K562 (cell line): ENCODE measurements at regions not wholly inside any gene's neighbourhood (a gene's known extent, or its start where the extent isn't known, plus 50 kb on each side); places are given as distances from the start of the nearest gene placed in this dataset.

Experiments used
- ATAC-seq: fragments of 200-7000 bp; cut with Tn5 transposase; 3 replicates; pipeline ENCODE4 v1.9.1; 2020; ENCODE audit warnings: moderate library complexity
- BruUV-seq: library from RNA; stranded (reverse); fragments of 400-500 nt; replicated peaks from 2 replicates; lab custom pipeline; 2021; lab: Mats Ljungman, UMichigan
- CTCF ChIA-PET: fragments of 300-600 bp; formaldehyde crosslinking; extraction: SDS; loops from one replicate; lab custom pipeline; 2021; ENCODE audit warnings: low intra/inter-chr PET ratio; lab: Yijun Ruan, JAX
- POLR2A ChIA-PET: fragments of 300-600, 350-650 bp; sonication (Branson Sonifier 250); formaldehyde crosslinking; extraction: SDS; loops from one replicate; lab custom pipeline; 2021; ENCODE audit warnings: antibody characterized with exemption, inconsistent platforms; lab: Yijun Ruan, JAX
- DNase-seq, 4 experiments: peaks; one replicate each; pipeline versions ENCODE4 v3.0.0 to v3.0.0-alpha.2; 2011 to 2018; ENCODE audit warnings: low spot score in 3 of 4, mixed read lengths in 3 of 4; ENCODE audit errors: extremely low read depth in 1 of 4
- FAIRE-seq: peaks from 2 replicates; lab custom pipeline; 2011; peaks lifted over from hg19 to GRCh38; lab: Jason Lieb, UNC
- H2AFZ ChIP-seq: 2 replicates; pipeline ENCODE4 v1.6.0; 2011; ENCODE audit warnings: low read depth, low read length, control low read depth, inconsistent platforms
- H3K27ac ChIP-seq: fragments of 200-600 bp; 3 replicates; pipeline ENCODE4 v1.8.0; 2011; ENCODE audit warnings: low read depth, mild to moderate bottlenecking, control low read depth, inconsistent platforms, low read length, moderate library complexity, mixed read lengths; ENCODE audit errors: extremely low read depth
- H3K27me3 ChIP-seq, 2 experiments: fragments of 300-600 bp in 1 of 2; 2 replicates in 1 of 2; 3 replicates in 1 of 2; pipeline versions ENCODE4 v1.6.0 to v1.8.0; 2011; ENCODE audit warnings: inconsistent platforms in 2 of 2, low read length in 2 of 2, mild to moderate bottlenecking in 1 of 2, mixed read lengths in 1 of 2, moderate library complexity in 1 of 2; ENCODE audit not compliant: control insufficient read depth in 2 of 2, insufficient read depth in 2 of 2
- H3K36me3 ChIP-seq: fragments of 300-600 bp; 3 replicates; pipeline ENCODE4 v1.8.0; 2011; ENCODE audit warnings: mild to moderate bottlenecking, low read length, inconsistent platforms; ENCODE audit not compliant: control insufficient read depth, insufficient read depth
- H3K4me1 ChIP-seq, 2 experiments: fragments of 200-600 bp in 1 of 2; replicated peaks in 1 of 2; 2 replicates in 1 of 2; 3 replicates in 1 of 2; pipeline versions ENCODE4 v1.5.1 to v1.8.0; 2011; ENCODE audit warnings: inconsistent platforms in 2 of 2, low read length in 2 of 2, mild to moderate bottlenecking in 1 of 2, mixed read lengths in 1 of 2, moderate library complexity in 1 of 2; ENCODE audit not compliant: control insufficient read depth in 2 of 2, insufficient read depth in 2 of 2
- H3K4me2 ChIP-seq: 2 replicates; pipeline ENCODE4 v1.6.1; 2011; ENCODE audit warnings: low read length, control low read depth, inconsistent platforms, mixed read lengths; ENCODE audit not compliant: insufficient read depth
- H3K4me3 ChIP-seq: fragments of 200-600 bp; sonication (generic), shearing (Covaris generic); 2 replicates; pipeline ENCODE4 v1.5.1; 2016; ENCODE audit warnings: control low read depth, inconsistent platforms
- H3K79me2 ChIP-seq: fragments of 200-600 bp; 3 replicates; pipeline ENCODE4 v1.8.0; 2011; ENCODE audit warnings: low read length, inconsistent platforms; ENCODE audit not compliant: control insufficient read depth, insufficient read depth
- H3K9ac ChIP-seq, 2 experiments: 2 replicates each; pipeline versions ENCODE4 v1.6.0 to v1.6.1; 2011; ENCODE audit warnings: low read depth in 2 of 2, low read length in 2 of 2, control low read depth in 1 of 2, inconsistent platforms in 1 of 2, mild to moderate bottlenecking in 1 of 2, mixed read lengths in 1 of 2; ENCODE audit not compliant: insufficient read depth in 1 of 2
- H3K9me1 ChIP-seq: one replicate; pipeline ENCODE4 v1.6.0; 2011; ENCODE audit warnings: inconsistent platforms, mild to moderate bottlenecking, low read length, moderate library complexity; ENCODE audit not compliant: control insufficient read depth, insufficient read depth
- H3K9me3 ChIP-seq: replicated peaks from 2 replicates; pipeline ENCODE4 v1.5.1; 2011; ENCODE audit warnings: low read depth, low read length, inconsistent platforms; ENCODE audit not compliant: control insufficient read depth, insufficient read depth
- H4K20me1 ChIP-seq: replicated peaks from 2 replicates; pipeline ENCODE4 v1.6.1; 2011; ENCODE audit warnings: low read length, inconsistent platforms, mixed read lengths; ENCODE audit not compliant: control insufficient read depth, insufficient read depth
- BMI1 ChIP-seq: fragments of 150-350 bp; IDR thresholded peaks from 2 replicates; pipeline ENCODE4 v1.6.1; 2014; ENCODE audit warnings: low read length
- HINFP ChIP-seq: fragments of 450-650 bp; conservative IDR thresholded peaks from 2 replicates; pipeline ENCODE4 v1.6.1; 2016; ENCODE audit warnings: missing genetic modification characterization, low read depth, mild to moderate bottlenecking, control low read depth, missing compliant biosample characterization
- KHSRP ChIP-seq: fragments of 450-650 bp; IDR thresholded peaks from 2 replicates; pipeline ENCODE4 v1.6.1; 2017
- LCOR ChIP-seq: sonication (generic); formaldehyde crosslinking; IDR thresholded peaks from 2 replicates; pipeline ENCODE4 v1.8.0; 2022; ENCODE audit warnings: mild to moderate bottlenecking, missing genetic modification reagents
- POLR3A ChIP-seq: IDR thresholded peaks from 2 replicates; pipeline ENCODE4 v1.6.1; 2011; ENCODE audit warnings: borderline replicate concordance, mild to moderate bottlenecking, moderate library complexity; ENCODE audit not compliant: insufficient read length, insufficient read depth; ENCODE audit errors: extremely low read depth
- SIN3B ChIP-seq: fragments of 450-650 bp; IDR thresholded peaks from 2 replicates; pipeline ENCODE4 v1.6.1; 2017; ENCODE audit warnings: low read depth, mild to moderate bottlenecking, moderate library complexity
- STAG1 ChIP-seq: sonication (generic); formaldehyde crosslinking; IDR thresholded peaks from 2 replicates; pipeline ENCODE4 v1.5.0; 2020; ENCODE audit warnings: missing genetic modification reagents, borderline replicate concordance
- TEAD4 ChIP-seq, 2 experiments: sonication (generic) in 1 of 2; formaldehyde crosslinking in 1 of 2; IDR thresholded peaks; 2 replicates each; pipeline versions ENCODE4 v1.6.1 to v1.8.0; 2012 to 2022; ENCODE audit warnings: borderline replicate concordance in 1 of 2, inconsistent platforms in 1 of 2, low read length in 1 of 2, mild to moderate bottlenecking in 1 of 2, missing genetic modification reagents in 1 of 2
- ZNF224 ChIP-seq: sonication (generic); formaldehyde crosslinking; IDR thresholded peaks from 2 replicates; pipeline ENCODE4 v1.8.0; 2022; ENCODE audit warnings: mild to moderate bottlenecking, missing genetic modification reagents
- ZSCAN29 ChIP-seq: fragments of 450-650 bp; IDR thresholded peaks from 2 replicates; pipeline ENCODE4 v1.6.1; 2017
- WGBS: fragments of 100-300 bp; shearing (Covaris generic); methylation state at CpG from one replicate; pipeline ENCODE4 v1.1.6; 2016; ENCODE audit warnings: low coverage, mixed read lengths; ENCODE audit not compliant: insufficient coverage; ENCODE audit errors: missing lambda C conversion rate; 5-methylcytosine and 5-hydroxymethylcytosine counted together
- in situ Hi-C: fragments of 300-500 bp; cut with MboI; formaldehyde crosslinking; loops from 4 replicates; pipeline ENCODE4 v1.15.0; 2018; ENCODE audit warnings: inconsistent platforms, mixed read lengths
- intact Hi-C: fragments of 100-400 bp; cut with micrococcal nuclease; formaldehyde crosslinking; loops from 2 replicates; pipeline ENCODE4 v1.14.2; 2022

- no peak for TF ChIP-seq POLR3A
- no peak for TF ChIP-seq BMI1
- TF ChIP-seq SIN3B = no peak
- no peak for TF ChIP-seq TEAD4 (IDR thresholded peaks at IDR 0.05; ENCODE audit: low read length)
- no peak for TF ChIP-seq TEAD4 (CRISPR knock-in tag; IDR thresholded peaks at IDR 0.05; ENCODE audit: borderline replicate concordance)
- TF ChIP-seq, all 486 proteins: peak for 0
Measured at GRCh38 chr2:59572227-59572626, 981.2 kb downstream of the BCL11A start (continued).

GRCh38 chr2:59570818-59571217 lies 982.6 kb downstream of the BCL11A start:
- Histone ChIP-seq H3K36me3 (no peaks in the 10 kb centered on the region), H3K79me2 (no peaks in the 10 kb centered on the region), H2AFZ (no peak overlapping the region), H3K4me2 (no peak overlapping the region), H3K27ac (no peak overlapping the region)
- DNase-seq = no peak
- no TSS peak for BruUV-seq
- intact Hi-C loops = no loop called here
- 8% methylated on average over 1 of the region's 1 CpG for WGBS
- TF ChIP-seq KHSRP (no peak), ZSCAN29 (no peak), STAG1 (CRISPR knock-in tag) (no peak), ZNF224 (CRISPR knock-in tag) (no peak), LCOR (no peak), HINFP (tag) (no peak)
- TF ChIP-seq, all 486 proteins: peak for 0
- Histone ChIP-seq H3K9me3 (no peaks in the 10 kb centered on the region), H3K9me1 (no peaks in the 10 kb centered on the region), H3K9ac (no peak overlapping the region), H3K27me3 (no peaks in the 10 kb centered on the region), H3K4me3 (no peak overlapping the region), H4K20me1 (no peaks in the 10 kb centered on the region), H3K4me1 (no peaks in the 10 kb centered on the region)
- in situ Hi-C loops = no loop called here
- POLR2A ChIA-PET = no interaction called here
- FAIRE-seq (no peak), ATAC-seq (no peak)
- CTCF ChIA-PET = no interaction called here
